Stomach smooth muscle (tissue), 2 donors: ENCODE measurements at regions not wholly inside any gene's neighbourhood (a gene's known extent, or its start where the extent isn't known, plus 50 kb on each side); places are given as distances from the start of the nearest gene placed in this dataset.

Experiments
- H3K27ac ChIP-seq: one replicate; pipeline ENCODE4 v1.7.0; 2013; ENCODE audit warnings: mild to moderate bottlenecking, low read length, inconsistent platforms
- H3K27me3 ChIP-seq, 2 donors: one replicate each; pipeline ENCODE4 v1.7.0; 2013; ENCODE audit warnings: low read length in 2 of 2; ENCODE audit not compliant: insufficient read depth in 2 of 2, control insufficient read depth in 1 of 2
- H3K36me3 ChIP-seq, 2 donors: one replicate each; pipeline ENCODE4 v1.7.0; 2013; ENCODE audit warnings: low read length in 2 of 2; ENCODE audit not compliant: control insufficient read depth in 2 of 2, insufficient read depth in 2 of 2
- H3K4me1 ChIP-seq: one replicate; pipeline ENCODE4 v1.7.0; 2013; ENCODE audit warnings: low read length; ENCODE audit not compliant: control insufficient read depth, insufficient read depth
- H3K4me3 ChIP-seq, 2 donors: one replicate each; pipeline ENCODE4 v1.7.0; 2013; ENCODE audit warnings: low read length in 2 of 2
- H3K9ac ChIP-seq, 2 donors: one replicate each; pipeline ENCODE4 v1.7.0; 2013; ENCODE audit warnings: low read length in 2 of 2, mild to moderate bottlenecking in 1 of 2
- H3K9me3 ChIP-seq, 2 donors: one replicate each; pipeline ENCODE4 v1.7.0; 2013; ENCODE audit warnings: low read length in 2 of 2; ENCODE audit not compliant: control insufficient read depth in 2 of 2
- donor health status: healthy.
- donor health status: Pancreatic carcinoma.

- peaks cover 3 to 5% of the 10 kb centered on the region in 2 donors for H3K27me3 ChIP-seq
- no peaks in the 10 kb centered on the region for H3K36me3 ChIP-seq
- H3K4me1 ChIP-seq, result no peaks in the 10 kb centered on the region
- H3K4me3 ChIP-seq, result no peak overlapping the region
- H3K9ac ChIP-seq, result no peak overlapping the region
- H3K9me3 ChIP-seq, result peaks cover 6 to 7% of the 10 kb centered on the region in 2 donors
- no peak overlapping the region for H3K27ac ChIP-seq
Observed at GRCh38 chr17:72492941-72493340, 372.1 kb downstream of the SOX9 start.

- H3K27ac ChIP-seq, result no peak overlapping the region
- H3K4me1 ChIP-seq, result no peaks in the 10 kb centered on the region
- peaks cover 0 to 2% of the 10 kb centered on the region in 2 donors for H3K27me3 ChIP-seq
- peaks cover 7 to 8% of the 10 kb centered on the region in 2 donors for H3K9me3 ChIP-seq
- no peak overlapping the region for H3K9ac ChIP-seq
- H3K4me3 ChIP-seq, result no peak overlapping the region
- H3K36me3 ChIP-seq, result no peaks in the 10 kb centered on the region
Observed at GRCh38 chr17:72494566-72494965, 373.7 kb downstream of the SOX9 start.

GRCh38 chr17:72496461-72496860 lies 375.6 kb downstream of the SOX9 start:
- Histone ChIP-seq H3K9me3 (peaks cover 0 to 4% of the 10 kb centered on the region in 2 donors), H3K27me3 (peaks cover 0 to 2% of the 10 kb centered on the region in 2 donors), H3K4me1 (no peaks in the 10 kb centered on the region), H3K9ac (no peak overlapping the region), H3K4me3 (no peak overlapping the region), H3K36me3 (no peaks in the 10 kb centered on the region), H3K27ac (no peak overlapping the region)

- no peaks in the 10 kb centered on the region for H3K4me1 ChIP-seq
- no peak overlapping the region for H3K27ac ChIP-seq
- H3K27me3 ChIP-seq, result peaks cover 0 to 2% of the 10 kb centered on the region in 2 donors
- H3K9ac ChIP-seq, result no peak overlapping the region
- H3K36me3 ChIP-seq, result no peaks in the 10 kb centered on the region
- peaks cover 0 to 4% of the 10 kb centered on the region in 2 donors for H3K9me3 ChIP-seq
- H3K4me3 ChIP-seq, result no peak overlapping the region
Observed at GRCh38 chr17:72497915-72498314, 377.1 kb downstream of the SOX9 start.

GRCh38 chr17:72498364-72499210 lies 377.8 kb downstream of the SOX9 start:
- Histone ChIP-seq H3K9ac (no peak overlapping the region), H3K4me1 (no peaks in the 10 kb centered on the region), H3K27me3 (peaks cover 0 to 2% of the 10 kb centered on the region in 2 donors), H3K9me3 (peaks cover 0 to 4% of the 10 kb centered on the region in 2 donors), H3K27ac (no peak overlapping the region), H3K4me3 (no peak overlapping the region), H3K36me3 (no peaks in the 10 kb centered on the region)

GRCh38 chr17:72501404-72502370 lies 380.9 kb downstream of the SOX9 start:
- Histone ChIP-seq H3K4me1 (no peaks in the 10 kb centered on the region), H3K27me3 (peaks cover 0 to 2% of the 10 kb centered on the region in 2 donors), H3K36me3 (no peaks in the 10 kb centered on the region), H3K9ac (no peak overlapping the region), H3K27ac (no peak overlapping the region), H3K4me3 (no peak overlapping the region), H3K9me3 (peaks cover 0 to 4% of the 10 kb centered on the region in 2 donors)

- H3K9me3 ChIP-seq, result peaks cover 0 to 4% of the 10 kb centered on the region in 2 donors
- no peak overlapping the region for H3K27ac ChIP-seq
- no peaks in the 10 kb centered on the region for H3K36me3 ChIP-seq
- no peak overlapping the region for H3K9ac ChIP-seq
- H3K27me3 ChIP-seq, result peaks cover 0 to 2% of the 10 kb centered on the region in 2 donors
- no peaks in the 10 kb centered on the region for H3K4me1 ChIP-seq
- peak overlapping the region in 1 of 2 donors; percentile 15 for H3K4me3 ChIP-seq
Observed at GRCh38 chr17:72502371-72503341, 381.8 kb downstream of the SOX9 start.

- no peaks in the 10 kb centered on the region for H3K36me3 ChIP-seq
- H3K27ac ChIP-seq, result no peak overlapping the region
- H3K9me3 ChIP-seq, result no peaks in the 10 kb centered on the region
- H3K4me3 ChIP-seq, result no peak overlapping the region
- H3K27me3 ChIP-seq, result peaks cover 0 to 2% of the 10 kb centered on the region in 2 donors
- no peaks in the 10 kb centered on the region for H3K4me1 ChIP-seq
- H3K9ac ChIP-seq, result no peak overlapping the region
Observed at GRCh38 chr17:72503556-72503955, 382.7 kb downstream of the SOX9 start.

- no peak overlapping the region for H3K9ac ChIP-seq
- no peaks in the 10 kb centered on the region for H3K9me3 ChIP-seq
- H3K27me3 ChIP-seq, result no peaks in the 10 kb centered on the region
- H3K4me3 ChIP-seq, result no peak overlapping the region
- no peaks in the 10 kb centered on the region for H3K36me3 ChIP-seq
- no peak overlapping the region for H3K27ac ChIP-seq
- H3K4me1 ChIP-seq, result no peaks in the 10 kb centered on the region
Observed at GRCh38 chr17:72504783-72505182, 384.0 kb downstream of the SOX9 start.

- Histone ChIP-seq H3K4me1 (no peaks in the 10 kb centered on the region), H3K9me3 (no peaks in the 10 kb centered on the region)
Observed at GRCh38 chr17:72506773-72507172, 386.0 kb downstream of the SOX9 start.

More at GRCh38 chr17:72506773-72507172, 386.0 kb downstream of the SOX9 start:
- Histone ChIP-seq H3K27ac (no peak overlapping the region), H3K9ac (no peak overlapping the region), H3K36me3 (no peaks in the 10 kb centered on the region), H3K27me3 (no peaks in the 10 kb centered on the region), H3K4me3 (no peak overlapping the region)
